DMS 273 (cell line): ENCODE measurements at regions not wholly inside any gene's neighbourhood (a gene's known extent, or its start where the extent isn't known, plus 50 kb on each side); places are given as distances from the start of the nearest gene placed in this dataset.
A peak's percentile ranks its signal among the peaks of the same experiment; 100 is the strongest.
"Not testable (repeated sequence)": the region's sequence is repeated elsewhere in the genome, so short reads cannot be mapped to it uniquely, and the experiment has no call there.

ENCODE experiments used
- DNase-seq: peaks from one replicate; lab custom pipeline; 2025; ENCODE audit not compliant: unreplicated experiment; lab: John Stamatoyannopoulos, UW

- DNase-seq, result peak; percentile 36
Measured at GRCh38 chrX:38473701-38474100, 87.6 kb upstream of the TSPAN7 start.

DNA sequence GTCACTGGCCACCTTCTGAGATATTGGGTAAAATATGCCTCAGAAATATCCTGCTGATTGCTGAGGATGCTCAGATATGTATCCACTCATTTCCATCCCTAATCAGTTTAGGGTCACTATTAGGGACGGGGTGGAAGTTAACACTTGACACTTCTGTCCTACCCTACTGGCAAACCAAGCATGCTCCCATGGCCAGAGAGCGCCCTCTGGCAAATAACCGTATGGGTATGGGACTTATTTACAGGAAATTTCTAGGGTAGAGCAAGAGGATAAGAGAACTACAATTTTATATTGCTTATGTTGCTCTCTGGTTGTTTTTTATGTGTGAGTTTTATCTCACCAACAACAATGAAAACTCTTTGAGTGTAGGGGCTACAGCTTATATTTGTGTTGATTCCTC is 86.8 kb upstream of the TSPAN7 start:
- DNase-seq, result no peak

DNA sequence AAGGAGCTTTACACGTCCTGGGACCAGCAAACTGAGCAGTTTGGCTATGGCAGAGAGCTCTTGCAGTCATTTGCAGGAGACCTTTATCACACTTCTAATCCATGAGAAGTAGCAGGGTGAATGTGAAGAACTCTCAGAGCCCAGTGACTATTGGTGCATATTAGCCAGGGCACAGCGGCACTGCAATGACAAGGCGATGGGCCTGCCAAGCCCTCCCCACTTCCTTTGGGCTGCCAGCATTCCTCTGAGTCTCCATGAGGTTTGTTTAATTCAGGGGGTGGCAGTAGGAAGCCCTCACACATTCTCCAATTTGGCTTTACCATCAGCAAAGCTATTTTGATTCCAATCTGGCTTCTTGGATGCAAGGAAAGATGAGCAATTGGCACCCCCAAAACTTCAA is 79.2 kb upstream of the TSPAN7 start:
- DNase-seq, result no peak

- DNase-seq, result no peak
Measured at GRCh38 chrX:38484607-38485498, 76.5 kb upstream of the TSPAN7 start.

- no peak for DNase-seq
Measured at GRCh38 chrX:38489341-38489740, 72.0 kb upstream of the TSPAN7 start.

- DNase-seq, result peak; percentile 90
Measured at GRCh38 chrX:38494239-38494823, 67.0 kb upstream of the TSPAN7 start.

DNA sequence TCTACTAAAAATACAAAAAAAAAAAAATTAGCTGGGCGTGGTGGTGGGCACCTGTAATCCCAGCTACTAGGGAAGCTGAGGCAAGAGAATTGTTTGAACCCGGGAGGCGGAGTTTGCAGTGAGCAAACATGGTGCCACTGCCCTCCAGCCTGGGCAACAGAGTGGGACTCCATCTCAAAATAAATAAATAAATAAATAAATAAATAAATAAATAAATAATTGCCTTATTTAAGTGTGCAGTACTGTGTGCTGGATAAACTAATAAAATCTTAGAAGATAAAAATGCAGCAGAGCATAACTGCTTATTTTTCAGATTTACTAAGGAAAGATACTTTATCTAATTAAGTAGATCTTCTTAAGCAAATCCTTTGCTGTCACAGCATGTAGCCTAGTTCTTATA is 61.7 kb upstream of the TSPAN7 start:
- not testable (repeated sequence) for DNase-seq

GRCh38 chrX:38500141-38500540 is 61.2 kb upstream of the TSPAN7 start:
- no peak for DNase-seq

- no peak for DNase-seq
Measured at GRCh38 chrX:38500866-38501265, 60.5 kb upstream of the TSPAN7 start.

GRCh38 chrX:38505583-38505982 is 55.8 kb upstream of the TSPAN7 start:
- DNase-seq, result no peak
